Thyroid gland (tissue), 4 donors: ENCODE measurements at regions not wholly inside any gene's neighbourhood (a gene's known extent, or its start where the extent isn't known, plus 50 kb on each side); places are given as distances from the start of the nearest gene placed in this dataset.

Experiments
- CTCF ChIP-seq, 6 experiments: fragments of 200-600 bp in 3 of 6; fragments of 450-650 bp in 3 of 6; sonication (generic) in 3 of 6; IDR thresholded peaks; one replicate each; pipeline ENCODE4 v1.5.1; 2016 to 2019; ENCODE audit warnings: antibody characterized with exemption in 6 of 6, mild to moderate bottlenecking in 2 of 6, inconsistent platforms in 1 of 6, moderate library complexity in 1 of 6
- POLR2A ChIP-seq, 2 donors: fragments of 450-650 bp; IDR thresholded peaks; one replicate each; pipeline ENCODE4 v1.6.1; 2017; ENCODE audit warnings: antibody characterized with exemption in 2 of 2, mild to moderate bottlenecking in 2 of 2, moderate library complexity in 1 of 2

- TF ChIP-seq CTCF (IDR thresholded peaks at IDR 0.05) = no peak
- TF ChIP-seq POLR2A (IDR thresholded peaks at IDR 0.05) = no peak
Measured at GRCh38 chr10:43938810-43939209, 290.1 kb upstream of the ZNF32 start.
